GM12878 (cell line): ENCODE measurements at regions not wholly inside any gene's neighbourhood (a gene's known extent, or its start where the extent isn't known, plus 50 kb on each side); places are given as distances from the start of the nearest gene placed in this dataset.

Source experiments
- ATAC-seq: fragments of 200-7000 bp; cut with Tn5 transposase; 3 replicates; pipeline ENCODE4 v1.9.1; 2020; ENCODE audit warnings: mild to moderate bottlenecking, moderate library complexity
- BruUV-seq: library from RNA; stranded (reverse); fragments of 400-500 nt; replicated peaks from 2 replicates; lab custom pipeline; 2021; lab: Mats Ljungman, UMichigan
- CTCF ChIA-PET: fragments of 300-600 bp; sonication (Branson Sonifier 250); formaldehyde crosslinking; extraction: SDS; loops from one replicate; lab custom pipeline; 2021; ENCODE audit warnings: inconsistent platforms; lab: Yijun Ruan, JAX
- POLR2A ChIA-PET: fragments of 350-600 bp; formaldehyde crosslinking; extraction: SDS; loops from one replicate; lab custom pipeline; 2021; ENCODE audit warnings: inconsistent platforms; lab: Charles Lee
- RAD21 ChIA-PET: fragments of 300-600 bp; sonication (Branson Sonifier 250); formaldehyde crosslinking; loops from one replicate; lab custom pipeline; 2023; ENCODE audit warnings: antibody characterized with exemption; ENCODE audit not compliant: unreplicated experiment; lab: Charles Lee
- SMC1A ChIA-PET: fragments of 300-600 bp; sonication (Branson Sonifier 250); formaldehyde crosslinking; loops from one replicate; lab custom pipeline; 2023; ENCODE audit not compliant: unreplicated experiment, uncharacterized antibody; lab: Charles Lee
- DNase-seq: peaks from one replicate; pipeline ENCODE4 v3.0.0-alpha.2; 2011; ENCODE audit warnings: low read depth, low spot score
- FAIRE-seq: peaks from 3 replicates; lab custom pipeline; 2011; peaks lifted over from hg19 to GRCh38; lab: Jason Lieb, UNC
- H2AFZ ChIP-seq: 2 replicates; pipeline ENCODE4 v1.6.0; 2011; ENCODE audit warnings: low read depth, low read length, control low read depth; ENCODE audit not compliant: control insufficient read depth
- H3K27ac ChIP-seq: 2 replicates; pipeline ENCODE4 v1.5.1; 2011; ENCODE audit warnings: control low read depth; ENCODE audit not compliant: control insufficient read depth, insufficient read depth
- H3K27me3 ChIP-seq, 2 experiments: replicated peaks in 1 of 2; 2 replicates each; pipeline versions ENCODE4 v1.6.0 to v1.6.1; 2011; ENCODE audit warnings: low read length in 1 of 2; ENCODE audit not compliant: control insufficient read depth in 2 of 2, insufficient read depth in 2 of 2
- H3K36me3 ChIP-seq, 2 experiments: 2 replicates each; pipeline ENCODE4 v1.5.1; 2011; ENCODE audit warnings: low read length in 1 of 2; ENCODE audit not compliant: control insufficient read depth in 2 of 2, insufficient read depth in 2 of 2
- H3K4me1 ChIP-seq: 2 replicates; pipeline ENCODE4 v1.6.1; 2011; ENCODE audit warnings: mild to moderate bottlenecking, low read length, moderate library complexity, mixed read lengths; ENCODE audit not compliant: control insufficient read depth, insufficient read depth
- H3K4me2 ChIP-seq: 2 replicates; pipeline ENCODE4 v1.6.0; 2011; ENCODE audit warnings: control low read depth; ENCODE audit not compliant: control insufficient read depth, insufficient read depth
- H3K4me3 ChIP-seq: fragments of 200-600 bp; sonication (generic); 2 replicates; pipeline ENCODE4 v1.5.1; 2016
- H3K79me2 ChIP-seq: 2 replicates; pipeline ENCODE4 v1.6.0; 2011; ENCODE audit warnings: low read length; ENCODE audit not compliant: control insufficient read depth, insufficient read depth
- H3K9ac ChIP-seq: 2 replicates; pipeline ENCODE4 v1.8.0; 2011; ENCODE audit warnings: low read length, control low read depth, mixed read lengths; ENCODE audit not compliant: control insufficient read depth, insufficient read depth
- H3K9me3 ChIP-seq: replicated peaks from 3 replicates; pipeline ENCODE4 v1.5.1; 2011; ENCODE audit warnings: mild to moderate bottlenecking, low read length; ENCODE audit not compliant: control insufficient read depth, insufficient read depth
- H4K20me1 ChIP-seq: 2 replicates; pipeline ENCODE4 v1.6.0; 2011; ENCODE audit not compliant: control insufficient read depth, insufficient read depth
- BACH1 ChIP-seq: fragments of 450-650 bp; IDR thresholded peaks from 2 replicates; pipeline ENCODE4 v1.6.1; 2017; ENCODE audit warnings: mild to moderate bottlenecking, borderline replicate concordance
- BCL11A ChIP-seq: IDR thresholded peaks from 2 replicates; pipeline ENCODE4 v1.6.1; 2011; ENCODE audit warnings: low read depth, low read length
- BRCA1 ChIP-seq: IDR thresholded peaks from 2 replicates; pipeline ENCODE4 v1.6.1; 2011; ENCODE audit warnings: low read depth, low read length, improper control_type of control experiment
- CBX3 ChIP-seq: fragments of 200-600 bp; sonication (generic); IDR thresholded peaks from 2 replicates; pipeline ENCODE4 v1.6.1; 2016; ENCODE audit warnings: low read depth, borderline replicate concordance
- CBX5 ChIP-seq: sonication (generic); IDR thresholded peaks from 2 replicates; pipeline ENCODE4 v1.6.1; 2016; ENCODE audit warnings: low read depth, moderate library complexity, mild to moderate bottlenecking, inconsistent platforms
- ELK1 ChIP-seq: IDR thresholded peaks from 2 replicates; pipeline ENCODE4 v1.6.1; 2012; ENCODE audit warnings: low read depth, low read length, improper control_type of control experiment
- EP300 ChIP-seq, 2 experiments: fragments of 150-350 bp in 1 of 2; IDR thresholded peaks; 2 replicates each; pipeline ENCODE4 v1.6.1; 2011 to 2012; ENCODE audit warnings: low read depth in 2 of 2, low read length in 2 of 2, borderline replicate concordance in 1 of 2, improper control_type of control experiment in 1 of 2, inconsistent platforms in 1 of 2; ENCODE audit not compliant: control insufficient read depth in 1 of 2
- FOXM1 ChIP-seq: IDR thresholded peaks from 2 replicates; pipeline ENCODE4 v1.6.1; 2012; ENCODE audit warnings: low read depth, mild to moderate bottlenecking, inconsistent platforms, low read length, moderate library complexity
- IKZF2 ChIP-seq, 2 experiments: fragments of 450-650 bp; IDR thresholded peaks; 2 replicates each; pipeline ENCODE4 v1.6.1; 2017; ENCODE audit warnings: mild to moderate bottlenecking in 2 of 2, moderate library complexity in 2 of 2
- MLLT1 ChIP-seq: fragments of 450-650 bp; IDR thresholded peaks from 2 replicates; pipeline ENCODE4 v1.6.1; 2016; ENCODE audit warnings: mild to moderate bottlenecking
- MXI1 ChIP-seq: fragments of 150-350 bp; IDR thresholded peaks from 2 replicates; pipeline ENCODE4 v1.6.1; 2011; ENCODE audit warnings: low read depth, mild to moderate bottlenecking, inconsistent platforms, low read length, improper control_type of control experiment
- NR2C2 ChIP-seq: IDR thresholded peaks from 2 replicates; pipeline ENCODE4 v1.6.1; 2011; ENCODE audit warnings: borderline replicate concordance, low read depth; ENCODE audit not compliant: control insufficient read depth, insufficient read length
- NR2F1 ChIP-seq: fragments of 450-650 bp; conservative IDR thresholded peaks from 2 replicates; pipeline ENCODE4 v1.6.1; 2017; ENCODE audit warnings: mild to moderate bottlenecking
- RELB ChIP-seq: fragments of 450-650 bp; IDR thresholded peaks from 2 replicates; pipeline ENCODE4 v1.6.1; 2017; ENCODE audit warnings: low read depth, mild to moderate bottlenecking, moderate library complexity
- SMAD1 ChIP-seq: fragments of 450-650 bp; IDR thresholded peaks from 2 replicates; pipeline ENCODE4 v1.6.1; 2018; ENCODE audit warnings: mild to moderate bottlenecking, low read depth; ENCODE audit not compliant: partially characterized antibody
- USF1 ChIP-seq: IDR thresholded peaks from 2 replicates; pipeline ENCODE4 v1.6.1; 2011; ENCODE audit warnings: borderline replicate concordance, low read depth, mild to moderate bottlenecking, moderate library complexity, mixed read lengths, low read length; ENCODE audit not compliant: insufficient read depth; ENCODE audit errors: extremely low read length
- ZNF384 ChIP-seq: IDR thresholded peaks from 2 replicates; pipeline ENCODE4 v1.6.1; 2012; ENCODE audit warnings: low read depth, mild to moderate bottlenecking, low read length, improper control_type of control experiment, borderline replicate concordance
- ZZZ3 ChIP-seq: IDR thresholded peaks from 2 replicates; pipeline ENCODE4 v1.6.1; 2011; ENCODE audit warnings: low read depth; ENCODE audit not compliant: control insufficient read depth, insufficient read length
- WGBS: methylation state at CpG from one replicate; pipeline ENCODE4 v1.1.6; 2016; ENCODE audit warnings: low lambda C conversion rate; ENCODE audit not compliant: insufficient replicate concordance, insufficient coverage; ENCODE audit errors: missing lambda C conversion rate; 5-methylcytosine and 5-hydroxymethylcytosine counted together
- in situ Hi-C: fragments of 300-500 bp; cut with MboI; formaldehyde crosslinking; loops from 9 replicates; pipeline ENCODE4 v1.14.3; 2018; ENCODE audit warnings: mixed read lengths
- intact Hi-C: fragments of 100-400 bp; cut with micrococcal nuclease; formaldehyde crosslinking; loops from one replicate; pipeline ENCODE4 v1.14.2; 2022; ENCODE audit not compliant: unreplicated experiment

- RAD21 ChIA-PET: no interaction called here
- Histone ChIP-seq H3K9me3 (no peaks in the 10 kb centered on the region), H3K9ac (no peak overlapping the region), H2AFZ (no peak overlapping the region), H3K27ac (no peak overlapping the region), H3K27me3 (no peaks in the 10 kb centered on the region), H3K79me2 (no peaks in the 10 kb centered on the region), H3K36me3 (no peaks in the 10 kb centered on the region), H4K20me1 (no peaks in the 10 kb centered on the region), H3K4me1 (no peaks in the 10 kb centered on the region), H3K4me3 (no peak overlapping the region), H3K4me2 (no peak overlapping the region)
- in situ Hi-C loops (no loop called here), intact Hi-C loops (no loop called here)
- DNase-seq (no peak), FAIRE-seq (no peak), ATAC-seq (peak; percentile 71)
- no TSS peak for BruUV-seq
- SMC1A ChIA-PET: interaction anchor here (1.0 kb wide), 1 partner anchor 10 kb away, joined by 3 read pairs; no protein-coding TSS in a partner anchor
- CTCF ChIA-PET: interaction anchor here (1.0 kb wide), 1 partner anchor 49 kb away, joined by 3 read pairs; no protein-coding TSS in a partner anchor
- WGBS: 53% methylated on average over 8 of the region's 8 CpGs
- POLR2A ChIA-PET: interaction anchor here (1.1 kb wide), 1 partner anchor 18 kb away, joined by 3 read pairs; no protein-coding TSS in a partner anchor
- TF ChIP-seq ZZZ3 (no peak), IKZF2 (IDR thresholded peaks at IDR 0.05) (peak; percentile 16 to 18; a peak in 1 of 4 replicates), FOXM1 (no peak), ELK1 (no peak), CBX5 (no peak), NR2C2 (no peak), MLLT1 (no peak), SMAD1 (peak; percentile 61), BACH1 (no peak), MXI1 (no peak), BRCA1 (no peak), ZNF384 (no peak), BCL11A (no peak), USF1 (no peak), CBX3 (no peak), EP300 (IDR thresholded peaks at IDR 0.05; ENCODE audit: borderline replicate concordance in 1 of 2, control insufficient read depth in 1 of 2, low read depth in 2 of 2, low read length in 2 of 2) (no peak), NR2F1 (0 out of 2 replicates have a peak, but pooled peaks have one; percentile 15), RELB (peak; percentile 65; the same call in 1 of the 2 replicates)
Measured at GRCh38 chr14:55780156-55780946, 200.3 kb downstream of the KTN1 start.
